ENCODE measurements at regions not wholly inside any gene's neighbourhood (a gene's known extent, or its start where the extent isn't known, plus 50 kb on each side); places are given as distances from the start of the nearest gene placed in this dataset.

- Histone ChIP-seq H3K27ac (no peak overlapping the region), H3K4me1 (peaks cover 4 to 5% of the 10 kb centered on the region in 2 donors), H3K36me3 (no peaks in the 10 kb centered on the region), H3K4me3 (no peak overlapping the region), H3K27me3 (no peaks in the 10 kb centered on the region), H3K9me3 (no peaks in the 10 kb centered on the region)
- no peak for TF ChIP-seq CTCF (IDR thresholded peaks at IDR 0.05)
- no peak for DNase-seq
- ATAC-seq, result no peak
- intact Hi-C loops (cut with DNase I), result no loop called here
These were observed 182.4 kb upstream of the DPT start for GRCh38 chr1:168911370-168911769.

- intact Hi-C loops (cut with DNase I), result no loop called here
- Histone ChIP-seq H3K27me3 (no peaks in the 10 kb centered on the region), H3K36me3 (no peaks in the 10 kb centered on the region), H3K9me3 (no peaks in the 10 kb centered on the region), H3K4me3 (no peak overlapping the region), H3K4me1 (no peaks in the 10 kb centered on the region), H3K27ac (no peak overlapping the region)
- ATAC-seq, result no peak
- no peak for DNase-seq
- TF ChIP-seq CTCF (IDR thresholded peaks at IDR 0.05), result no peak
These were observed 184.9 kb upstream of the DPT start for GRCh38 chr1:168913711-168914463.

GRCh38 chr1:168917309-168917708 lies 188.3 kb upstream of the DPT start:
- Histone ChIP-seq H3K27ac (no peak overlapping the region), H3K4me1 (peaks cover 9 to 14% of the 10 kb centered on the region in 2 donors), H3K36me3 (no peaks in the 10 kb centered on the region), H3K4me3 (no peak overlapping the region), H3K9me3 (no peaks in the 10 kb centered on the region), H3K27me3 (no peaks in the 10 kb centered on the region)
- intact Hi-C loops (cut with DNase I), result no loop called here
- ATAC-seq, result no peak
- no peak for TF ChIP-seq CTCF (IDR thresholded peaks at IDR 0.05)
- DNase-seq, result no peak

- Histone ChIP-seq H3K4me3 (no peak overlapping the region), H3K36me3 (no peaks in the 10 kb centered on the region), H3K4me1 (peaks cover 9 to 14% of the 10 kb centered on the region in 2 donors), H3K27ac (no peak overlapping the region), H3K9me3 (no peaks in the 10 kb centered on the region), H3K27me3 (no peaks in the 10 kb centered on the region)
- intact Hi-C loops (cut with DNase I), result no loop called here
- TF ChIP-seq CTCF (IDR thresholded peaks at IDR 0.05), result no peak
- no peak for DNase-seq
- no peak for ATAC-seq
These were observed 188.7 kb upstream of the ATP1B1 start for GRCh38 chr1:168917796-168918195.

- intact Hi-C loops (cut with DNase I), result no loop called here
- ATAC-seq, result no peak
- Histone ChIP-seq H3K36me3 (no peaks in the 10 kb centered on the region), H3K27ac (no peak overlapping the region), H3K9me3 (no peaks in the 10 kb centered on the region), H3K4me1 (peaks cover 9 to 14% of the 10 kb centered on the region in 2 donors), H3K27me3 (no peaks in the 10 kb centered on the region), H3K4me3 (no peak overlapping the region)
- TF ChIP-seq CTCF (IDR thresholded peaks at IDR 0.05), result no peak
- DNase-seq, result no peak
These were observed 187.4 kb upstream of the ATP1B1 start for GRCh38 chr1:168918860-168919741.

Measured in left lung (tissue), 4 donors.